Neural cell (in vitro differentiated cells): ENCODE measurements at regions not wholly inside any gene's neighbourhood (a gene's known extent, or its start where the extent isn't known, plus 50 kb on each side); places are given as distances from the start of the nearest gene placed in this dataset.
"Not testable (repeated sequence)": the region's sequence is repeated elsewhere in the genome, so short reads cannot be mapped to it uniquely, and the experiment has no call there.

ENCODE experiments used
- H2AFZ ChIP-seq: fragments of 200-600, 300-800 bp; sonication (generic), shearing (Covaris generic); 2 replicates; pipeline ENCODE4 v1.6.0; 2014; ENCODE audit warnings: low read depth, mild to moderate bottlenecking, antibody characterized with exemption, low read length, moderate library complexity
- H3F3A ChIP-seq: fragments of 200-600 bp; shearing (Covaris generic); 2 replicates; pipeline ENCODE4 v1.6.1; 2016; ENCODE audit warnings: mild to moderate bottlenecking, moderate library complexity, mixed read lengths, antibody characterized with exemption, low read length; ENCODE audit not compliant: insufficient read depth, poor library complexity, severe bottlenecking
- H3K27ac ChIP-seq: fragments of 200-600, 300-800 bp; sonication (generic), shearing (Covaris generic); 2 replicates; pipeline ENCODE4 v1.5.1; 2014; ENCODE audit warnings: mild to moderate bottlenecking, low read length, moderate library complexity
- H3K27me3 ChIP-seq: fragments of 300-800, 200-600 bp; sonication (generic), shearing (Covaris generic); 2 replicates; pipeline ENCODE4 v1.6.0; 2014; ENCODE audit warnings: mild to moderate bottlenecking, low read depth, low read length, moderate library complexity; ENCODE audit not compliant: insufficient read depth
- H3K36me3 ChIP-seq: fragments of 300-800, 200-600 bp; sonication (generic), shearing (Covaris generic); 2 replicates; pipeline ENCODE4 v1.5.1; 2014; ENCODE audit warnings: mild to moderate bottlenecking, antibody characterized with exemption, low read length, moderate library complexity; ENCODE audit not compliant: insufficient read depth
- H3K4me2 ChIP-seq: fragments of 300-800, 200-600 bp; sonication (generic), shearing (Covaris generic); 2 replicates; pipeline ENCODE4 v1.6.0; 2014; ENCODE audit warnings: mild to moderate bottlenecking, low read length
- H3K4me3 ChIP-seq: fragments of 300-800, 200-600 bp; sonication (generic), shearing (Covaris generic); 2 replicates; pipeline ENCODE4 v1.5.1; 2014; ENCODE audit warnings: mild to moderate bottlenecking, low read length, moderate library complexity
- H3K79me2 ChIP-seq: fragments of 200-600 bp; shearing (Covaris generic); replicated peaks from 2 replicates; pipeline ENCODE4 v1.6.0; 2014; ENCODE audit warnings: mild to moderate bottlenecking, low read length, moderate library complexity; ENCODE audit not compliant: insufficient read depth
- H3K9ac ChIP-seq: fragments of 300-800, 200-600 bp; sonication (generic), shearing (Covaris generic); 2 replicates; pipeline ENCODE4 v1.6.1; 2016; ENCODE audit warnings: mild to moderate bottlenecking, low read length, mixed read lengths
- H3K9me2 ChIP-seq: fragments of 200-600 bp; shearing (Covaris generic); 2 replicates; pipeline ENCODE4 v1.6.1; 2016; ENCODE audit warnings: mild to moderate bottlenecking, low read length, mixed read lengths; ENCODE audit not compliant: insufficient read depth
- H3K9me3 ChIP-seq: fragments of 200-600, 300-800 bp; sonication (generic), shearing (Covaris generic); 2 replicates; pipeline ENCODE4 v1.6.1; 2016; ENCODE audit warnings: mild to moderate bottlenecking, mixed run types, low read length, moderate library complexity, mixed read lengths
- H4K20me1 ChIP-seq: fragments of 200-600 bp; shearing (Covaris generic); 2 replicates; pipeline ENCODE4 v1.6.1; 2016; ENCODE audit warnings: mild to moderate bottlenecking, mixed run types; ENCODE audit not compliant: insufficient read depth
- CTCF ChIP-seq: fragments of 450-650 bp; IDR thresholded peaks from 2 replicates; pipeline ENCODE4 v1.5.1; 2014; ENCODE audit warnings: antibody characterized with exemption, mild to moderate bottlenecking, moderate library complexity; ENCODE audit not compliant: poor library complexity, severe bottlenecking
- EP300 ChIP-seq: fragments of 450-650 bp; conservative IDR thresholded peaks from 2 replicates; pipeline ENCODE4 v1.6.1; 2014; ENCODE audit warnings: antibody characterized with exemption, mild to moderate bottlenecking, moderate library complexity; ENCODE audit not compliant: poor library complexity, severe bottlenecking
- EZH2 ChIP-seq: fragments of 200-600, 300-800 bp; shearing (Covaris generic), sonication (generic); IDR thresholded peaks from 2 replicates; pipeline ENCODE4 v1.6.1; 2014; ENCODE audit warnings: antibody characterized with exemption, low read length, borderline replicate concordance, mild to moderate bottlenecking; ENCODE audit not compliant: insufficient read depth, poor library complexity, severe bottlenecking
- MXI1 ChIP-seq: fragments of 450-650 bp; conservative IDR thresholded peaks from 2 replicates; pipeline ENCODE4 v1.6.1; 2014; ENCODE audit warnings: antibody characterized with exemption, mild to moderate bottlenecking; ENCODE audit not compliant: poor library complexity, severe bottlenecking
- POLR2AphosphoS5 ChIP-seq: IDR thresholded peaks from 2 replicates; pipeline ENCODE4 v1.6.1; 2012
- RAD21 ChIP-seq: fragments of 450-650 bp; conservative IDR thresholded peaks from 2 replicates; pipeline ENCODE4 v1.6.1; 2014; ENCODE audit warnings: antibody characterized with exemption, mild to moderate bottlenecking, moderate library complexity
- REST ChIP-seq: IDR thresholded peaks from 2 replicates; pipeline ENCODE4 v1.6.1; 2012; ENCODE audit warnings: borderline replicate concordance
- SMC3 ChIP-seq: fragments of 450-650 bp; conservative IDR thresholded peaks from 2 replicates; pipeline ENCODE4 v1.6.1; 2014; ENCODE audit warnings: antibody characterized with exemption, mild to moderate bottlenecking, moderate library complexity; ENCODE audit not compliant: poor library complexity
- TAF1 ChIP-seq: IDR thresholded peaks from 2 replicates; pipeline ENCODE4 v1.6.1; 2012; ENCODE audit warnings: low read depth

DNA sequence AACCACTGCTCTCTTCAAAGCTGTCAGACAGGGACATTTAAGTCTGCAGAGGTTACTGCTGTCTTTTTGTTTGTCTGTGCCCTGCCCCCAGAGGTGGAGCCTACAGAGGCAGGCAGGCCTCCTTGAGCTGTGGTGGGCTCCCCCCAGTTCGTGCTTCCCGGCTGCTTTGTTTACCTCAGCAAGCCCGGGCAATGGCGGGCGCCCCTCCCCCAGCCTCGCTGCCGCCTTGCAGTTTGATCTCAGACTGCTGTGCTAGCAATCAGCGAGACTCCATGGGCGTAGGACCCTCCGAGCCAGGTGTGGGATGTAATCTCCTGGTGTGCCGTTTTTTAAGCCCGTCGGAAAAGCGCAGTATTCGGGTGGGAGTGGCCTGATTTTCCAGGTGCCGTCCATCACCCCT, 93.4 kb upstream of the PRMT8 start:
- not testable (repeated sequence) for H3F3A ChIP-seq, H3K36me3 ChIP-seq, H3K9ac ChIP-seq, H3K79me2 ChIP-seq, H3K27me3 ChIP-seq, H3K4me2 ChIP-seq, H4K20me1 ChIP-seq, H3K9me2 ChIP-seq, H3K4me3 ChIP-seq, H2AFZ ChIP-seq, H3K9me3 ChIP-seq, H3K27ac ChIP-seq

GRCh38 chr12:3398196-3398789, 92.7 kb upstream of the PRMT8 start:
- no peaks in the 10 kb centered on the region for H3K27me3 ChIP-seq
- H3K9me3 ChIP-seq: no peaks in the 10 kb centered on the region
- H3K4me3 ChIP-seq: no peak overlapping the region
- TF ChIP-seq MXI1: no peak
- no peak overlapping the region for H3K9ac ChIP-seq
- H3K9me2 ChIP-seq: no peaks in the 10 kb centered on the region
- no peaks in the 10 kb centered on the region for H3K36me3 ChIP-seq
- no peaks in the 10 kb centered on the region for H4K20me1 ChIP-seq
- no peaks in the 10 kb centered on the region for H3F3A ChIP-seq
- H2AFZ ChIP-seq: no peak overlapping the region
- no peak overlapping the region for H3K4me2 ChIP-seq
- H3K79me2 ChIP-seq: no peaks in the 10 kb centered on the region
- no peak overlapping the region for H3K27ac ChIP-seq

DNA sequence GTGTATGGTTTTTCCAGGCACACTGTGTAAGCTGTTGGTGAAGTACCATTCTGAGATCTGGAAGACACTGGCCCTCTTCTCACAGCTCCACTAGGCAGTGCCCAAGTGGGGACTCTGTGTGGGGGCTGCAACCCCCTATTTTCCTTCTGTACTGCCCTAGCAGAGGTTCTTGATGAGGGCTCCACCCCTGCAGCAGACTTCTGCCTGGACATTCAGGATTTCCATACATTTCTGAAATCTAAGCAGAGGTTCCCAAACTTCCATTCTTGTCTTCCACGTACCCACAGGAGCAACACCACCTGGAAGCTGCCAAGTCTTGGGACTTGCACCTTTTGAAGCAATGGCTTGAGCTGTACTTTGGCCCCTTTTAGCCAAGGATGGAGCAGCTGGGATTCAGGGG, 85.2 kb upstream of the PRMT8 start:
- Histone ChIP-seq H3K9ac (no peak overlapping the region), H3F3A (no peaks in the 10 kb centered on the region), H4K20me1 (no peaks in the 10 kb centered on the region), H3K4me2 (no peak overlapping the region), H3K36me3 (no peaks in the 10 kb centered on the region), H3K4me3 (no peak overlapping the region), H2AFZ (no peak overlapping the region), H3K9me2 (no peaks in the 10 kb centered on the region), H3K27me3 (no peaks in the 10 kb centered on the region), H3K79me2 (no peaks in the 10 kb centered on the region), H3K27ac (no peak overlapping the region), H3K9me3 (peaks cover 3% of the 10 kb centered on the region)
- no peak for TF ChIP-seq POLR2AphosphoS5
- TF ChIP-seq SMC3: no peak
- no peak for TF ChIP-seq REST
- no peak for TF ChIP-seq CTCF
- no peak for TF ChIP-seq TAF1
- TF ChIP-seq MXI1: no peak
- TF ChIP-seq RAD21: no peak
- no peak for TF ChIP-seq EZH2
- no peak for TF ChIP-seq EP300
